ENCODE measurements at regions not wholly inside any gene's neighbourhood (a gene's known extent, or its start where the extent isn't known, plus 50 kb on each side); places are given as distances from the start of the nearest gene placed in this dataset.

- no peak for TF ChIP-seq CTCF (IDR thresholded peaks at IDR 0.05; ENCODE audit: low read length)
- no peak for TF ChIP-seq EZH2 (IDR thresholded peaks at IDR 0.05; ENCODE audit: borderline replicate concordance, low read length)
These were observed 113.7 kb upstream of the GOLGA8J start for GRCh38 chr15:29968895-29969561.
